HPDE6-E6E7 (cell line): ENCODE measurements at regions not wholly inside any gene's neighbourhood (a gene's known extent, or its start where the extent isn't known, plus 50 kb on each side); places are given as distances from the start of the nearest gene placed in this dataset.
"Not testable (repeated sequence)": the region's sequence is repeated elsewhere in the genome, so short reads cannot be mapped to it uniquely, and the experiment has no call there.

Experiments
- DNase-seq: peaks from one replicate; pipeline ENCODE4 v3.0.0; 2011; ENCODE audit warnings: missing footprints; ENCODE audit errors: extremely low spot score

DNA sequence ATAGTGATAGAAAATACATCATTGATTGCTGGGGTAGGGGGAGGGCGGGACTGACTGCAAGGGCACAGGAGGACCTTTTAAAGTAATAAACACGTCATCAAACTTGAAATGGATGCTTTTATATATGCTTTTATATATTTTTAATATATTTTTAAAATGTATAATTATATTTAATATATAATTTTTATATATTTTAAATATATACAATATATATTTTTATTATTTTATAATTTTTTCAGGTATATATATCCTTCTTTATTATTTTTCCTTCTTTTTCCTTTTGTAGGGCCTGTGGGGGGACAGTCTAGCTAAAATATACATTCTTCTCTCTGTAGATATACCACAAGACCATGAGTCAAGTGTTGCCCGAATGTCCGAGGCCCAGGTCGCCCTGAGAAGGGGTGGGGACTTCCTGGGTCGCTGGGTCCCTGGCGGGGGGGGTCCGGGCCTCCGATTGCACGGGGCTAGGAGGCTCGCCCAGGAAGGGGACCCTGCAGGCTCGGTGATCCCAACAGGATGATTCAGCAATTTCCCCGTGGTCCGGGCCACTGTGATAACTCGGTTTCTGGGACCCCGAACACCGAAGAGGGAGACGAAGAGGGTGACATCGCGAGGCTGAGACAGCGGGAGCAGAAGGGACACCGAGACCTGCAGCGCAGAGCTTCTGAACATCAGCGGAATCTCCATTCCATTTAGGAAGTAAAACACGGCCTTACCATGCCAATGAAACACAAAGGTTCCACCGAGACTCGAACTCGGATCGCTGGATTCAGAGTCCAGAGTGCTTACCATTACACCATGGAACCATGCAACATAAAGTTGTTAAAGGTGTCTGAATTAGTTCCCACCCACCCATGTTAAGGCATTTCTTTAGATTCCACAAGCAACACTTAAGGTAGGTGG, 112.5 kb upstream of the NBPF11 start:
- DNase-seq, result peak; percentile 80

- no peak for DNase-seq
Observed at GRCh38 chr1:148263906-148264255, 111.8 kb upstream of the NBPF11 start.

DNA sequence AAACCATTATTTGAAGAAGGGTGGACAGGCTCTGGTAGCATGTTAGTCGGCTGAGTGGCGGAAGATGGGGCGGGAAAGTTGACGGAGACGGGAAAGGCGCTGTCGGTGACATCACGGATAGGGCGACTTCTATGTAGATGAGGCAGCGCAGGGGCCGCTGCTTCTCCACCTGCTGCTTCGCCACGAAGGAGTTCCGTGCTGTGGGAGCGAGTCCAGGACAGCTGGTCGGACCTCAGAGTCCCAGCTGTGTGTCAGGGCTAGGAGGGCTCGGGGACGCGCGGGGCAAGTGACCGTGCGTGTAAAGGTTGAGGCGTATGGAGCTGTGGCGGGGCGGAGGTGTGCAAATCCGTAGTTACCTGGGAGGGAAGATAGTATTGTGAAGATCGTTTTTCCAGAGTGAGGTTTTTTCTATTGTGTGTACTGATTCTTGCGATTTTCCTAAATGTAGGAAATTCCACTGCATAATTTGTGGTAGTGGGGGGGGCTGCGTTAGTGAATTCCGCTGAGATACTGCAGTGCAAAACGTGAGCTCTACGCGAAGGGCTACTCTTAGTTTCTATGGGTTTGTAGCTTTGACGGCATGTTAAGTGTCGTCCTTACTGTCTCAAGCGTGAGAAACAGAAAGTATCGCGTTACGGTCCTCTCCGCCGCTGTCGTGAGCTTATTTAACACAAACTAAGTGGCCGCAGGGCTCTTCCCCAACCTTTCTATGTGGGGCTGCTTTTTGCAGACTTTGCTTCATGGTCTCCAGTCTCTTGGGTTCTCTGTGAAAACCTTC, 111.2 kb upstream of the NBPF11 start:
- peak; percentile 77 for DNase-seq

DNA sequence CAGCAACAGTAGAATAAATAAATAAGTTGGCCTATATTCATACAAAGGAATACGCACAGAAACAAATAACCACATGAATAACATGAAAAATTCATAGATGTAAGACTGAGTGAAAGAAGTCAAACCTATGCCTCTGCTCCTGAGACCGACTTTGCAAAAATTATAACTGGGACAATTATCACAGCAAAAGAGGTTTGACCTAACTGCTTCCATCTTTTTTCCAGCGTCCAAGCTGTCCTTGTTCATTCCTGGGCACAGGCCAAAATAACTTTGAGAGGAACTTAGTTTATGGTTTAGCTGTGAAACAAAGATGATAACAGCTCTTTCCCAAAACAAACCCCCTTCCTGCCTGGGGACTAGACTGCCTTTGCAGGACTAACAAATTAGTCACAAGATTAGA, 109.6 kb upstream of the NBPF11 start:
- DNase-seq, result not testable (repeated sequence)

GRCh38 chr1:148257886-148258285, 105.8 kb upstream of the NBPF11 start:
- DNase-seq, result not testable (repeated sequence)

DNA sequence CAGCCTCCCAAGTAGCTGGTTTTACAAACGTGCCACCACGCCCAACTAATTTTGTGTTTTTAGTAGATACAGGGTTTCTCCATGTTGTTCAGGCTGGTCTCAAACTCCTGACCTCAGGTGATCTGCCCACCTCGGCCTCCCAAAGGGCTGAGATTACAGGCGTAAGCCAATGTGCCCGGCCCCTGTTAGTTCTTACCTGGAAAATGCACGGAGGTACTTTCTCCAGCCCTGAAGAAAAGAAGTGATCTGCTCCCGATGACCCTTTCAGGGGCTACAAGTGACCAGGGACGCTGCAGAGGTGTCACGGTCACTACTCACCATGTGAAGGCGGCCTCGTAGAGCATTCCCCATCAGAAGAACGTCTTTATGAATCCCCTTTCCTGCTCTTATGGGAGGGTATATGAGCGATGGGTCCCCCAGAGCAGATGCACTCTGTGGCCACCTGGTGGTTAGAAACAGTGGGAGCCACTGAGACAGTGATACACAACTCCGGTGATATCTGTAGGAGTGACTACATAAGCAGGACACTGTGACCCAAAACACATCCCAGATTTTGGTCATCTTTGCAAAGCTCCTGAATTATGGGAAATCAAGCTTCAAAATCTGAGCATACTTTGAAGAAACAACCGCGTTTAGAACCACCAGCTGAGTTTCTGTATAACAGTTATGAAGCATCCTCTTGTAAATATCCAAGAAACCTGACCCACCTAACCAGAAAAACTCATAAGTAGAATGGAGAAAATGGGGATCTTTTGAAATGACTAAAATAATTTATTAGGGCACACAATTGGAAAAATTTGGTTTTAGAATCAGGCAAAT, 102.7 kb upstream of the NBPF11 start:
- DNase-seq, result peak; percentile 13

GRCh38 chr1:148253808-148254207, 101.7 kb upstream of the NBPF11 start:
- DNase-seq, result not testable (repeated sequence)

DNA sequence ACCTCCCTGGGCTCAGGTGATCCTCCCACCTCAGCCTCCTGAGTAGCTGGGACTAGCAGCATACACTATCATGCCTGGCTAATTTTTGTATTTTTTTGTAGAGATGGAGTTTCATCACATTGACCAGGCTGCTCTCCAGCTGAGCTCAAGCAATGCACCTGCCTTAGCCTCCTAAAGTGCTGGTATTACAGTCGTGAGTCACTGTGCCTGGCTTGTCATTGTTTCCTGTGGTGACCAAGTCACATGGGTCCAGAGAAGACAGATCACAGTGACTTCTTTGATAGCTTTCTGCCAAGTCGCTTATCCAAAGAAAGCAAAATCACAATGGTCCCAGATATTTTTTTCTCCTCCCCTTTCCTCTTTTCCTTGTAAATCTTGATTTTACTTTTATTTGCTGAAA, 96.7 kb upstream of the NBPF11 start:
- not testable (repeated sequence) for DNase-seq

GRCh38 chr1:148246258-148246861, 94.3 kb upstream of the NBPF11 start:
- not testable (repeated sequence) for DNase-seq

GRCh38 chr1:148245843-148246242, 93.8 kb upstream of the NBPF11 start:
- DNase-seq, result not testable (repeated sequence)

DNA sequence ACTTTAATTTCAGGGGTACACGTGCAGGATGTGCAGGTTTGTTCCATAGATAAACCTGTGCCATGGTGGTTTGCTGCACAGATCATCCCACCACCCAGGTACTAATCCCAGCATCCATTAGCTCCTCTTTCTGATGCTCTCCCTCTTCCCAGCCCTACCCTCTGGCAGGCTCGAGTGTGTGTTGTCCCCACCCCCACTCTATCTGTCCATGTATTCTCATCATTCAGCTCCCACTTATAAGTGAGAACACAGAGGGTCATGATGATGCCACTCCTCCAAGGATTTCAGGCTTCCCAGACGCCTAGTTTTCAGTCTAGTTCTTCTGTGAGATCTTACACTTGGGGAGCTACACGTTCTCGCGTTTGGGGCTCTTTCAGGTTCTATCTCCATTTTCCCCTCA, 93.4 kb upstream of the NBPF11 start:
- DNase-seq, result not testable (repeated sequence)

DNA sequence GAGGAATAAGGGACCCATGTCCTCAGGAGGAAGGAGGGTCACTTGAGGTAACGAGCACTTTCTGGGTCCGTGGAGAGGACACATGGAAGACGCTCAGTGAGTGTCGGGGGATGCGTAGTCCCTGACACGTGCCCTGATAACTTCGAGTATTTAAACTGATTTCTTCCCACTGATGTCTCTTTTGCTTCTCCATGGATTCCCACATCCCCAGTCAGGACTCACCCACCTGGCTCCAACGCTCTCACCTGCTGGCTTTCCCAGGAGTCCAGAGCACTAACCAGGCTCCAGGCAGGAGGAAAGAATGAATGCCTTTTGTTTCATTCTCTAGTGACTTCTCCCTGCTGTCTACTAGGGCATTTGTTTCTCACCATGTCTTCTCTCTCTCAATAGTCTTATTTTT, 81.2 kb upstream of the NBPF11 start:
- not testable (repeated sequence) for DNase-seq

DNA sequence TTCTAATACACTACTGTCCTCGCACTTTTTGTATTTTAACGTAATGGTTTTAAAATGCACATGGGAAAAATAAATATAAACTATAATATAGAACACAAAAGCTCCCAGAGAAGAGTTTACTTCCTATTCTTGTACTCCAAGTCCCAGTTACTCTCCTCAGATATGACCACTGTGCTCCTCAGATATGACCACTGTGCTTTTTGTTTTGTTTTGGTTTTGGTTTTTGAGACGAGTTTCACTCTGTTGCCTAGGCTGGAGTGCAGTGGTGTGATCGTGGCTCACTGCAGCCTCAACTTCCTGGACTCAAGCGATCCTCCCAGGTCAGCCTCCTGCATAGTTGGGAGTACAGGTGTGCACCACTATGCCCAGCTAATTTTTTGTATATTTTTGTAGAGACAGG, 76.8 kb upstream of the NBPF11 start:
- DNase-seq, result not testable (repeated sequence)

GRCh38 chr1:148222399-148223159, 70.5 kb upstream of the NBPF11 start:
- DNase-seq, result not testable (repeated sequence)

DNA sequence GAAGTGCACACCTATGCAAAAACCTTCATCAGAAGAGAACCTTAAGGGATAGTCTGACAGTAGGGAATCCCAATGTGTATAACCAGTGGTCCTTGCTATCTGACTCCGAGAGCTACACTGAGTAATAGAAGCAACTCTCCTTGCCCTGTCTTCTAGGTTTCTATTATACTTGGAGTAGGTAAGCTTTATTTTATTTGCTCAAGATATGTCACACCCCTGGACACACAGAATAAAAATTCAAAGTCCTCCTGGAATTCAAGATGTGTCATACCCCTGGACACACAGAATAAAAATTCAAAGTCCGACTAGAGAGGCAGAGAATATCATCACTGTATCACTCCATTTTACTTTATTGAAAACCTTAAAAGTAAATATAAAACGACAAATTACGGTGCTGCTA, 69.5 kb upstream of the NBPF11 start:
- not testable (repeated sequence) for DNase-seq

DNA sequence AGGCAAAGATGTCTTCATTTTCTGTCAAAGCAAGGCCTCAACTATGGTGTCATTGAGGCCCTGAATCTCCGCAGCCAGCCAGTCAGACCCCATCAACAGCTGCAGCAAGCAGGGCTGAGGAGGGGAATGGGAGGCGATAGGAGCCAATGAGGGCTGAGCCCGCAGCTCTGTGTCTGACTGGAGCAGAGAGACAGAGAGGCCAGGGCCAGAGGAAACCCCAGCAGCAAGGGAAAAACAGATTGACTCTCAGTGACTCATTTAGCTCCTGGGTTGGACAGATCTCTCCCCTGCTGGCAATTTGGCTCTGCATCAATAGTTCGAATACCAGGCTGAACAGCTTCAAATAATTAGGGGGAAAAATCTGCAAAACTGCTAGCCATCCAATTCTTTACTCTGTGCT, 67.1 kb upstream of the NBPF11 start:
- not testable (repeated sequence) for DNase-seq

DNA sequence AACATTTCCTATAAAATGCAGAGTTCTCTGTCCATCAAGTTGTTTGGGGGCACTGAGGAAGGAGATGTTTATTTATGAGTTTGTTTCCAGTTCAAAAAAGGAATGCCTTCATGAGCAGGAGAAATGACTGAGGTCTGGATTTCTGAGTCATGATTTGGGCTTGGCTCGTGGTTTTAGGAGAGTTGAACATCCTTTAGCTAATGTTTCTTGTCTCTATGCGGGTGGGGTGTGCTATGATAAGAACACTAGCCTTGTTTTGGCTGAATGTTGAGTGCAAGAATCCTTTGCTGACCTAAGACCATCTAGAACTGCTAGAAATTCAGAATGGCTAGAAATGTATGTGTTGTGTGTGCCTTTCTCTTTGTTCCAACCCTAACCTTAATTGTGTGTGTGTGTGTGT, 59.1 kb upstream of the NBPF11 start:
- not testable (repeated sequence) for DNase-seq

- not testable (repeated sequence) for DNase-seq
Observed at GRCh38 chr1:148210624-148211023, 58.5 kb upstream of the NBPF11 start.

DNA sequence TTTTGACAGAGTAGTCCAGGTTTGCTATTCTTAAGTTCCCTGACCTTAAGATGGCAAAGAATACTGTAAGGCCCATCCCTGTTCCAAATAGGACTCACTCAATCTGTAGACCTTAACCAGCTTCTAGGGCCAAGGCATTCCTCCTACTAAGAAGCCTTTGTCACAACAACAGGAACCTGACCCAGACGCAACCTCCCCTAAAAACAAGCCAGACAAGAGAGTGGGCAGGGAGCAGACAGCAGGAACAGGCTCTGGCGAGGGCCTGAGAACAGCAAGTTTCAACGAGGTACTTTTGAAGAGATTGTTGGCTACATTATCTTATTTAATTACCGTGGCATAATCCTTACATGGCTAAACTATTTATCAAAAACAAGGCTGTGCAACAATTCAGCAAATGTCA, 58.1 kb upstream of the NBPF11 start:
- DNase-seq, result not testable (repeated sequence)

- DNase-seq, result not testable (repeated sequence)
Observed at GRCh38 chr1:148202013-148202412, 49.9 kb upstream of the NBPF11 start.
